ENCODE measurements at regions not wholly inside any gene's neighbourhood (a gene's known extent, or its start where the extent isn't known, plus 50 kb on each side); places are given as distances from the start of the nearest gene placed in this dataset.

DNA sequence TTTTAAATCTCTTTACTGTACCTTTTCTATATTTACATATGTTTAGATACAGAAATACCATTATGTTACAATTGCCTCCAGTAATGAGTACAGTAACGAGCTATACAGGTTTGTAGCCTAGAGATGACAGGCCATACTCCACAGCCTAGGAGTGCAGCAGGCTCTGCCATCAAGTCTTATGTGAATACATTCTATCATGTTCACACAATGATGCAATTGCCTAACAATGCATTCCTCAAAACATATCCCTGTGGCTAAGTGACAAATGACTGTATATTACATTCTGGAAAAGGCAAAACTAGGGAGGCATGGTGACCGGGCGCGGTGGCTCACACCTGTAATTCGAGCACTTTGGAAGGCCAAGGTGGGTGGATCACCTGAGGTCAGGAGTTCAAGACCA lies 192.4 kb upstream of the IGF1R start:
- TF ChIP-seq POLR2AphosphoS5 (IDR thresholded peaks at IDR 0.05; ENCODE audit: low read depth, low read length), result no peak
- no peak for TF ChIP-seq MAX (IDR thresholded peaks at IDR 0.05)
- TF ChIP-seq, protein P1, sequence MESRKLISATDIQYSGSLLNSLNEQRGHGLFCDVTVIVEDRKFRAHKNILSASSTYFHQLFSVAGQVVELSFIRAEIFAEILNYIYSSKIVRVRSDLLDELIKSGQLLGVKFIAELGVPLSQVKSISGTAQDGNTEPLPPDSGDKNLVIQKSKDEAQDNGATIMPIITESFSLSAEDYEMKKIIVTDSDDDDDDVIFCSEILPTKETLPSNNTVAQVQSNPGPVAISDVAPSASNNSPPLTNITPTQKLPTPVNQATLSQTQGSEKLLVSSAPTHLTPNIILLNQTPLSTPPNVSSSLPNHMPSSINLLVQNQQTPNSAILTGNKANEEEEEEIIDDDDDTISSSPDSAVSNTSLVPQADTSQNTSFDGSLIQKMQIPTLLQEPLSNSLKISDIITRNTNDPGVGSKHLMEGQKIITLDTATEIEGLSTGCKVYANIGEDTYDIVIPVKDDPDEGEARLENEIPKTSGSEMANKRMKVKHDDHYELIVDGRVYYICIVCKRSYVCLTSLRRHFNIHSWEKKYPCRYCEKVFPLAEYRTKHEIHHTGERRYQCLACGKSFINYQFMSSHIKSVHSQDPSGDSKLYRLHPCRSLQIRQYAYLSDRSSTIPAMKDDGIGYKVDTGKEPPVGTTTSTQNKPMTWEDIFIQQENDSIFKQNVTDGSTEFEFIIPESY (IDR thresholded peaks at IDR 0.05; ENCODE audit: extremely low read depth, insufficient replicate concordance, low read length), result no peak
- no peak for TF ChIP-seq CTCF (IDR thresholded peaks at IDR 0.05 in 2 of 3, conservative IDR thresholded peaks at IDR 0.05 in 1 of 3; ENCODE audit: borderline replicate concordance in 1 of 3, insufficient read depth in 1 of 3, low read depth in 2 of 3, low read length in 2 of 3)
- TF ChIP-seq, protein P2, sequence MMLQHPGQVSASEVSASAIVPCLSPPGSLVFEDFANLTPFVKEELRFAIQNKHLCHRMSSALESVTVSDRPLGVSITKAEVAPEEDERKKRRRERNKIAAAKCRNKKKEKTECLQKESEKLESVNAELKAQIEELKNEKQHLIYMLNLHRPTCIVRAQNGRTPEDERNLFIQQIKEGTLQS (IDR thresholded peaks at IDR 0.05), result no peak
- no peak for TF ChIP-seq CBX3 (IDR thresholded peaks at IDR 0.05; ENCODE audit: low read depth)
- no peak for TF ChIP-seq SRF (IDR thresholded peaks at IDR 0.05; ENCODE audit: low read depth)
- no peak for TF ChIP-seq ZFX (IDR thresholded peaks at IDR 0.05)
- TF ChIP-seq EGR1 (IDR thresholded peaks at IDR 0.05; ENCODE audit: low read depth), result no peak
- no peak for TF ChIP-seq JUND (IDR thresholded peaks at IDR 0.05)
- no peak for TF ChIP-seq CEBPB (IDR thresholded peaks at IDR 0.05; ENCODE audit: low read depth)
- TF ChIP-seq EZH2 (IDR thresholded peaks at IDR 0.05), result no peak
- Histone ChIP-seq H3K9me2 (ENCODE audit: insufficient read depth) (no peaks in the 10 kb centered on the region), H3K4me2 (ENCODE audit: low read length) (no peak overlapping the region), H3K4me3 (replicated peaks in 1 of 2; ENCODE audit: low read depth in 1 of 2, low read length in 2 of 2) (no peak overlapping the region), H3K79me2 (ENCODE audit: insufficient read depth, low read length) (no peaks in the 10 kb centered on the region), H3K27ac (ENCODE audit: low read depth, low read length) (no peak overlapping the region), H3K9me3 (ENCODE audit: control insufficient read depth in 1 of 2, insufficient read depth in 1 of 2, low read depth in 1 of 2, low read length in 2 of 2) (no peaks in the 10 kb centered on the region), H3K27me3 (ENCODE audit: insufficient read depth, low read length) (peaks cover 12% of the 10 kb centered on the region), H2AFZ (ENCODE audit: low read depth, low read length, poor library complexity, severe bottlenecking) (no peak overlapping the region), H4K20me1 (ENCODE audit: insufficient read depth) (no peaks in the 10 kb centered on the region), H3K9ac (ENCODE audit: low read length) (no peak overlapping the region), H3K36me3 (ENCODE audit: control insufficient read depth in 1 of 2, insufficient read depth in 2 of 2, low read length in 2 of 2) (no peaks in the 10 kb centered on the region), H3K4me1 (ENCODE audit: control insufficient read depth in 1 of 2, insufficient read depth in 2 of 2, low read length in 2 of 2) (no peaks in the 10 kb centered on the region)
- ChIA-PET RAD21 (ENCODE audit: low non-redundant PET in 1 of 2, low total read pairs in 2 of 2, uncharacterized antibody in 2 of 2, unreplicated experiment in 2 of 2) (no interaction called here), POLR2A (no interaction called here), CTCF (no interaction called here)
- ATAC-seq (no peak), DNase-seq (ENCODE audit: low read depth, low spot score) (no peak)
- intact Hi-C loops (cut with micrococcal nuclease), result no loop called here
- no TSS peak for BruUV-seq (replicated peaks)
